ENCODE measurements at regions not wholly inside any gene's neighbourhood (a gene's known extent, or its start where the extent isn't known, plus 50 kb on each side); places are given as distances from the start of the nearest gene placed in this dataset.

DNA sequence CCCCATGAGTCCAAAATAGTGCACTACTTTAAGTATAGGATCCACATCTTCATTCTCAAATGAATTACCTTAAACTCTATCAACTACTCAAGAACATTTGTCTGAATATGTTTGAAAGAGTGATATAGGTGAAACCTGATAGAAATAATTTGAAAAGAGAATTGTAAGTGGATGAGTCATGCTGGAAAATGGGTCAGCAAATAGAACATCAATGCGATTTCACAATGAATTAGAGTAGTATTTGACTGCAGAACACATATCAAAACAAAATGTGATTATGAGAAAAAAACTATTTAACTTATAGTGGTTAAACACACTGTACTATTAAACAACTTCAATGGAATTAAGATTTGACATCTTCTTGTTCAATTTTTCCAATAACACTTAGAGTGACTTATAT, 300.6 kb upstream of the KLHL1 start:
- TF ChIP-seq, protein P1, sequence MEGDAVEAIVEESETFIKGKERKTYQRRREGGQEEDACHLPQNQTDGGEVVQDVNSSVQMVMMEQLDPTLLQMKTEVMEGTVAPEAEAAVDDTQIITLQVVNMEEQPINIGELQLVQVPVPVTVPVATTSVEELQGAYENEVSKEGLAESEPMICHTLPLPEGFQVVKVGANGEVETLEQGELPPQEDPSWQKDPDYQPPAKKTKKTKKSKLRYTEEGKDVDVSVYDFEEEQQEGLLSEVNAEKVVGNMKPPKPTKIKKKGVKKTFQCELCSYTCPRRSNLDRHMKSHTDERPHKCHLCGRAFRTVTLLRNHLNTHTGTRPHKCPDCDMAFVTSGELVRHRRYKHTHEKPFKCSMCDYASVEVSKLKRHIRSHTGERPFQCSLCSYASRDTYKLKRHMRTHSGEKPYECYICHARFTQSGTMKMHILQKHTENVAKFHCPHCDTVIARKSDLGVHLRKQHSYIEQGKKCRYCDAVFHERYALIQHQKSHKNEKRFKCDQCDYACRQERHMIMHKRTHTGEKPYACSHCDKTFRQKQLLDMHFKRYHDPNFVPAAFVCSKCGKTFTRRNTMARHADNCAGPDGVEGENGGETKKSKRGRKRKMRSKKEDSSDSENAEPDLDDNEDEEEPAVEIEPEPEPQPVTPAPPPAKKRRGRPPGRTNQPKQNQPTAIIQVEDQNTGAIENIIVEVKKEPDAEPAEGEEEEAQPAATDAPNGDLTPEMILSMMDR (conservative IDR thresholded peaks at IDR 0.05) = no peak
- no peak for TF ChIP-seq EZH2 (IDR thresholded peaks at IDR 0.05; ENCODE audit: low read depth)

Data from PC-9 (cell line).